Hematopoietic multipotent progenitor cell treated with erythropoietin and hydrocortisone succinate and interleukin-3 and kit ligand, for 8 days (in vitro differentiated cells): ENCODE measurements at regions not wholly inside any gene's neighbourhood (a gene's known extent, or its start where the extent isn't known, plus 50 kb on each side); places are given as distances from the start of the nearest gene placed in this dataset.

Source experiments
- DNase-seq: peaks from one replicate; pipeline ENCODE4 v3.0.0-alpha.2; 2015

GRCh38 chr17:77381185-77381700, 240.5 kb downstream of the SEC14L1 start:
- DNase-seq, result no peak

GRCh38 chr17:77381731-77382130, 241.0 kb downstream of the SEC14L1 start:
- no peak for DNase-seq

GRCh38 chr17:77382356-77382911, 241.7 kb downstream of the SEC14L1 start:
- no peak for DNase-seq

GRCh38 chr17:77382966-77383612, 242.3 kb downstream of the SEC14L1 start:
- no peak for DNase-seq

GRCh38 chr17:77383613-77384608, 243.1 kb downstream of the SEC14L1 start:
- no peak for DNase-seq

GRCh38 chr17:77385750-77386501, 245.2 kb downstream of the SEC14L1 start:
- DNase-seq, result no peak

GRCh38 chr17:77386502-77387192, 245.9 kb downstream of the SEC14L1 start:
- no peak for DNase-seq

- no peak for DNase-seq
Observed at GRCh38 chr17:77387891-77388290, 247.1 kb downstream of the SEC14L1 start.

- DNase-seq, result no peak
Observed at GRCh38 chr17:77388384-77389306, 247.9 kb downstream of the SEC14L1 start.

- DNase-seq, result no peak
Observed at GRCh38 chr17:77390870-77391269, 250.1 kb downstream of the SEC14L1 start.

- DNase-seq, result no peak
Observed at GRCh38 chr17:77391668-77392375, 251.1 kb downstream of the SEC14L1 start.

- no peak for DNase-seq
Observed at GRCh38 chr17:77392376-77393273, 251.9 kb downstream of the SEC14L1 start.

- DNase-seq, result no peak
Observed at GRCh38 chr17:77393274-77393600, 252.5 kb downstream of the SEC14L1 start.

GRCh38 chr17:77393867-77394539, 253.2 kb downstream of the SEC14L1 start:
- no peak for DNase-seq

GRCh38 chr17:77394540-77395295, 253.9 kb downstream of the SEC14L1 start:
- no peak for DNase-seq

GRCh38 chr17:77395501-77396048, 254.8 kb downstream of the SEC14L1 start:
- no peak for DNase-seq

- no peak for DNase-seq
Observed at GRCh38 chr17:77396610-77397009, 255.8 kb downstream of the SEC14L1 start.

- no peak for DNase-seq
Observed at GRCh38 chr17:77398274-77398673, 257.5 kb downstream of the SEC14L1 start.
